DOHH2 (cell line): ENCODE measurements at regions not wholly inside any gene's neighbourhood (a gene's known extent, or its start where the extent isn't known, plus 50 kb on each side); places are given as distances from the start of the nearest gene placed in this dataset.

Experiments
- EZH2phosphoT487 ChIP-seq: fragments of 200-600 bp; sonication (generic); IDR thresholded peaks from 2 replicates; pipeline ENCODE4 v1.6.1; 2017; ENCODE audit warnings: borderline replicate concordance, mild to moderate bottlenecking, antibody characterized with exemption, low read length, moderate library complexity, mixed read lengths
- TF ChIP-seq, protein P1 (sequence below): fragments of 200-600 bp; sonication (generic); IDR thresholded peaks from one replicate; pipeline ENCODE4 v1.5.1; 2014; ENCODE audit warnings: antibody characterized with exemption, mild to moderate bottlenecking, low read depth, low read length; ENCODE audit not compliant: poor library complexity, severe bottlenecking

GRCh38 chr15:19944261-19944888 is 597.2 kb downstream of the GOLGA6L6 start:
- TF ChIP-seq, protein P1, sequence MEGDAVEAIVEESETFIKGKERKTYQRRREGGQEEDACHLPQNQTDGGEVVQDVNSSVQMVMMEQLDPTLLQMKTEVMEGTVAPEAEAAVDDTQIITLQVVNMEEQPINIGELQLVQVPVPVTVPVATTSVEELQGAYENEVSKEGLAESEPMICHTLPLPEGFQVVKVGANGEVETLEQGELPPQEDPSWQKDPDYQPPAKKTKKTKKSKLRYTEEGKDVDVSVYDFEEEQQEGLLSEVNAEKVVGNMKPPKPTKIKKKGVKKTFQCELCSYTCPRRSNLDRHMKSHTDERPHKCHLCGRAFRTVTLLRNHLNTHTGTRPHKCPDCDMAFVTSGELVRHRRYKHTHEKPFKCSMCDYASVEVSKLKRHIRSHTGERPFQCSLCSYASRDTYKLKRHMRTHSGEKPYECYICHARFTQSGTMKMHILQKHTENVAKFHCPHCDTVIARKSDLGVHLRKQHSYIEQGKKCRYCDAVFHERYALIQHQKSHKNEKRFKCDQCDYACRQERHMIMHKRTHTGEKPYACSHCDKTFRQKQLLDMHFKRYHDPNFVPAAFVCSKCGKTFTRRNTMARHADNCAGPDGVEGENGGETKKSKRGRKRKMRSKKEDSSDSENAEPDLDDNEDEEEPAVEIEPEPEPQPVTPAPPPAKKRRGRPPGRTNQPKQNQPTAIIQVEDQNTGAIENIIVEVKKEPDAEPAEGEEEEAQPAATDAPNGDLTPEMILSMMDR, result no peak
- TF ChIP-seq EZH2phosphoT487, result no peak
